ENCODE measurements at regions not wholly inside any gene's neighbourhood (a gene's known extent, or its start where the extent isn't known, plus 50 kb on each side); places are given as distances from the start of the nearest gene placed in this dataset.

DNA sequence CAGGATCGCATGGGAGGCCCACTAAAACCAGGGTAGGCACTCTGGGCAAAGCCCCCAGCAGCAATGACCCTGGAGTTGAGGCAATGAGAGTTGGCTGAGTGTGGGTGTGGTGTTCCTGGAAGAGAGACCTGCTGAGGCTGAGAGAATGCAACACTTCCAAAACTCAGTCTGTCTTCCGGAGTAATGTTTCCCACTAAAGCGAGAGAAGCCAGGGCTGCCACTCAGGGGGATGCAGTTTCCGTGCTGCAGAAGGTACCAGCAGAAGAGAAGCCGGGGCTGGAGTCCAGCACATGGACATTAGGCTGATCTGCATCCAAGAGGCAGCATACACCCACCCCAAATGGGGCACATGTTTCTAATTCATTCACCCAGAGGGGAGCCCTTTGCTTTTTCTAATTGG, 127.2 kb upstream of the ARHGAP28 start:
- Histone ChIP-seq H3K9me3 (ENCODE audit: insufficient read depth, low read length) (no peaks in the 10 kb centered on the region), H3K4me2 (ENCODE audit: low read depth, low read length, poor library complexity, severe bottlenecking) (no peak overlapping the region), H3K27ac (ENCODE audit: low read depth, low read length) (no peak overlapping the region), H3K36me3 (ENCODE audit: low read length) (no peaks in the 10 kb centered on the region), H3F3A (ENCODE audit: insufficient read depth) (no peaks in the 10 kb centered on the region), H3K4me3 (ENCODE audit: insufficient read depth, low read length, poor library complexity, severe bottlenecking) (no peak overlapping the region), H3K27me3 (ENCODE audit: low read length) (no peaks in the 10 kb centered on the region), H4K20me1 (ENCODE audit: low read depth, low read length) (no peaks in the 10 kb centered on the region), H2AFZ (ENCODE audit: low read depth, low read length, severe bottlenecking) (no peak overlapping the region), H3K79me2 (ENCODE audit: insufficient read depth, low read length) (no peaks in the 10 kb centered on the region), H3K9me2 (replicated peaks; ENCODE audit: insufficient read depth, low read length) (no peaks in the 10 kb centered on the region), H3K9ac (ENCODE audit: low read length) (no peak overlapping the region)
- TF ChIP-seq, protein P1, sequence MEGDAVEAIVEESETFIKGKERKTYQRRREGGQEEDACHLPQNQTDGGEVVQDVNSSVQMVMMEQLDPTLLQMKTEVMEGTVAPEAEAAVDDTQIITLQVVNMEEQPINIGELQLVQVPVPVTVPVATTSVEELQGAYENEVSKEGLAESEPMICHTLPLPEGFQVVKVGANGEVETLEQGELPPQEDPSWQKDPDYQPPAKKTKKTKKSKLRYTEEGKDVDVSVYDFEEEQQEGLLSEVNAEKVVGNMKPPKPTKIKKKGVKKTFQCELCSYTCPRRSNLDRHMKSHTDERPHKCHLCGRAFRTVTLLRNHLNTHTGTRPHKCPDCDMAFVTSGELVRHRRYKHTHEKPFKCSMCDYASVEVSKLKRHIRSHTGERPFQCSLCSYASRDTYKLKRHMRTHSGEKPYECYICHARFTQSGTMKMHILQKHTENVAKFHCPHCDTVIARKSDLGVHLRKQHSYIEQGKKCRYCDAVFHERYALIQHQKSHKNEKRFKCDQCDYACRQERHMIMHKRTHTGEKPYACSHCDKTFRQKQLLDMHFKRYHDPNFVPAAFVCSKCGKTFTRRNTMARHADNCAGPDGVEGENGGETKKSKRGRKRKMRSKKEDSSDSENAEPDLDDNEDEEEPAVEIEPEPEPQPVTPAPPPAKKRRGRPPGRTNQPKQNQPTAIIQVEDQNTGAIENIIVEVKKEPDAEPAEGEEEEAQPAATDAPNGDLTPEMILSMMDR (IDR thresholded peaks at IDR 0.05; ENCODE audit: insufficient read depth, low read length, poor library complexity, severe bottlenecking), result no peak
- TF ChIP-seq EZH2phosphoT487 (conservative IDR thresholded peaks at IDR 0.05; ENCODE audit: low read length), result no peak

DNA sequence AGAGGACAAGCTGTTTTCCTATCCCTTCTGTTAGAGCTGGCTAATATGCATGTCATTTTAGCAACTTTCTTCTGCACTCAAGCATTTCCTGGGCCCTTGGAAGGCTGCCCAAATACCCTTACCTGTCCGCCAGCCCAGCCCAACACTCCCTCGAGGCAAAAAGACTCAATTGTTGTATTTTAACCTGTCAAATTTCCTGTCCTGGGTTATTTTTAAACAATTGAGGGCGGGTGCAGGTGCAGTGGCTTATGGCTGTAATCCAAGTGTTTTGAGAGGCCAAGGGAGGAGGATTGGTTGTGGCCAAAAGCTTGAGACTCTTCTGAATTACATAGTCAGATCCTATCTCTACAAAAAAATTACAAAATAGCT, 125.0 kb upstream of the ARHGAP28 start:
- H3K9me2 ChIP-seq (replicated peaks; ENCODE audit: insufficient read depth, low read length), result no peaks in the 10 kb centered on the region
- H4K20me1 ChIP-seq (ENCODE audit: low read depth, low read length), result no peaks in the 10 kb centered on the region
- TF ChIP-seq, protein P1 (IDR thresholded peaks at IDR 0.05; ENCODE audit: insufficient read depth, low read length, poor library complexity, severe bottlenecking), result no peak
- TF ChIP-seq EZH2phosphoT487 (conservative IDR thresholded peaks at IDR 0.05; ENCODE audit: low read length), result no peak
- no peak overlapping the region for H3K9ac ChIP-seq (ENCODE audit: low read length)
- no peak overlapping the region for H3K4me2 ChIP-seq (ENCODE audit: low read depth, low read length, poor library complexity, severe bottlenecking)
- H3K9me3 ChIP-seq (ENCODE audit: insufficient read depth, low read length), result no peaks in the 10 kb centered on the region
- no peaks in the 10 kb centered on the region for H3K36me3 ChIP-seq (ENCODE audit: low read length)
- H3K4me3 ChIP-seq (ENCODE audit: insufficient read depth, low read length, poor library complexity, severe bottlenecking), result no peak overlapping the region
- no peaks in the 10 kb centered on the region for H3K79me2 ChIP-seq (ENCODE audit: insufficient read depth, low read length)
- H3K27me3 ChIP-seq (ENCODE audit: low read length), result no peaks in the 10 kb centered on the region
- no peak overlapping the region for H2AFZ ChIP-seq (ENCODE audit: low read depth, low read length, severe bottlenecking)
- no peak overlapping the region for H3K27ac ChIP-seq (ENCODE audit: low read depth, low read length)
- no peaks in the 10 kb centered on the region for H3F3A ChIP-seq (ENCODE audit: insufficient read depth)

DNA sequence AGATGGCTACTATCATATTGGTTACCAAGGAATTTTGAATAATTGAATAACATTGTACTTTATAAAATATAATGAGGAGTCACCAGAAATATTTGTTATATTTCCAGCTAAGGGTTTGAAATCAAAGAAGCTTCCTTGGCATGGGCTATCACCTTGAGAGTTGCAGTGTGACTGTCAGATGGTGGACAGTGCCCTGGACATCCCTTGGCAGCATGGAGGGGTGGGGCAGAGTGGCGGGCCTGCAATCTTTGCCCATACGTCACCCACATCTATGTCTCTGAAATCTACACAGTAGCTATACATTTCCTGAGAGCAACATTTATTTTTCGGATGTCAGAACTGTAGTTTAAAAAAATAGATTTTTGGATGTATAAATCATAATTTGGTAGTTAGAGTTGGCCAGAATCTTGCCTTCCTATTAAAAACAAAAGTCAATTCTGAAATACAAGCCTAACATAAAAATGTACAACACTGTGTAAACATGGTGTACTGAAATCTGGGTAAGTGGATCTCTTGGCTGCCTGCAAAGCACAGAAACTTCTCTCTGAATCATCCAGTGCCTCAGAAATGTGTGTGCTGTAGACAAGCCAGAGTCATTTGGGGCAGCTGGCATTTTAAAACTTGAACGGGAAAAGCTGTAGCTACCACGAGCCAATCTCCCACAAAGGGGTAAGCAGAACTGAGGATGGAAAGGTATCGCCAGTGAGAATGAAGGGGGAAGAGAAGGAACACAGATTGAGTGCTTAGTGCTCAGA, 124.2 kb upstream of the ARHGAP28 start:
- TF ChIP-seq, protein P1 (IDR thresholded peaks at IDR 0.05; ENCODE audit: insufficient read depth, low read length, poor library complexity, severe bottlenecking), result no peak
- TF ChIP-seq EZH2phosphoT487 (conservative IDR thresholded peaks at IDR 0.05; ENCODE audit: low read length), result no peak
- H3K4me3 ChIP-seq (ENCODE audit: insufficient read depth, low read length, poor library complexity, severe bottlenecking), result no peak overlapping the region
- H3K27ac ChIP-seq (ENCODE audit: low read depth, low read length), result no peak overlapping the region
- no peaks in the 10 kb centered on the region for H4K20me1 ChIP-seq (ENCODE audit: low read depth, low read length)
- H3K27me3 ChIP-seq (ENCODE audit: low read length), result no peaks in the 10 kb centered on the region
- H3K4me2 ChIP-seq (ENCODE audit: low read depth, low read length, poor library complexity, severe bottlenecking), result no peak overlapping the region
- H3K36me3 ChIP-seq (ENCODE audit: low read length), result no peaks in the 10 kb centered on the region
- no peaks in the 10 kb centered on the region for H3K9me2 ChIP-seq (replicated peaks; ENCODE audit: insufficient read depth, low read length)
- no peaks in the 10 kb centered on the region for H3F3A ChIP-seq (ENCODE audit: insufficient read depth)
- H3K9ac ChIP-seq (ENCODE audit: low read length), result no peak overlapping the region
- H3K79me2 ChIP-seq (ENCODE audit: insufficient read depth, low read length), result no peaks in the 10 kb centered on the region
- no peaks in the 10 kb centered on the region for H3K9me3 ChIP-seq (ENCODE audit: insufficient read depth, low read length)
- no peak overlapping the region for H2AFZ ChIP-seq (ENCODE audit: low read depth, low read length, severe bottlenecking)

Data from SU-DHL-6 (cell line).